HepG2 (cell line): ENCODE measurements at regions not wholly inside any gene's neighbourhood (a gene's known extent, or its start where the extent isn't known, plus 50 kb on each side); places are given as distances from the start of the nearest gene placed in this dataset.

Experiments used
- ATAC-seq: fragments of 200-7000 bp; cut with Tn5 transposase; 3 replicates; pipeline ENCODE4 v1.9.1; 2020; ENCODE audit warnings: mild to moderate bottlenecking, moderate library complexity
- BruUV-seq: library from RNA; stranded (reverse); fragments of 400-500 nt; replicated peaks from 2 replicates; lab custom pipeline; 2021; lab: Mats Ljungman, UMichigan
- CTCF ChIA-PET: fragments of 300-600 bp; formaldehyde crosslinking; extraction: SDS; loops from one replicate; lab custom pipeline; 2021; ENCODE audit warnings: low total read pairs, inconsistent platforms, low intra/inter-chr PET ratio; lab: Yijun Ruan, JAX
- POLR2A ChIA-PET: fragments of 350-600 bp; sonication (Branson Sonifier 250); formaldehyde crosslinking; loops from one replicate; lab custom pipeline; 2020; ENCODE audit warnings: antibody characterized with exemption, inconsistent platforms; lab: Yijun Ruan, JAX
- DNase-seq: peaks from one replicate; pipeline ENCODE4 v3.0.0-alpha.2; 2015; ENCODE audit warnings: low spot score
- FAIRE-seq: peaks from 3 replicates; lab custom pipeline; 2011; peaks lifted over from hg19 to GRCh38; lab: Jason Lieb, UNC
- H2AFZ ChIP-seq: one replicate; pipeline ENCODE4 v1.6.1; 2011; ENCODE audit warnings: low read length, inconsistent platforms
- H3K27ac ChIP-seq: fragments of 300-600 bp; 3 replicates; pipeline ENCODE4 v1.8.0; 2011; ENCODE audit warnings: mixed run types, mild to moderate bottlenecking, mixed read lengths, low read length, inconsistent platforms; ENCODE audit not compliant: insufficient read depth; ENCODE audit errors: extremely low read length
- H3K27me3 ChIP-seq, 2 experiments: fragments of 200-600 bp in 1 of 2; 2 replicates in 1 of 2; 3 replicates in 1 of 2; pipeline versions ENCODE4 v1.6.0 to v1.8.0; 2011; ENCODE audit warnings: low read length in 2 of 2, mild to moderate bottlenecking in 2 of 2, moderate library complexity in 2 of 2, inconsistent platforms in 1 of 2; ENCODE audit not compliant: insufficient read depth in 2 of 2, control insufficient read depth in 1 of 2
- H3K36me3 ChIP-seq, 2 experiments: fragments of 200-600 bp in 1 of 2; replicated peaks in 1 of 2; 2 replicates in 1 of 2; 3 replicates in 1 of 2; pipeline versions ENCODE4 v1.5.1 to v1.8.0; 2011; ENCODE audit warnings: low read length in 2 of 2, inconsistent platforms in 1 of 2; ENCODE audit not compliant: insufficient read depth in 2 of 2, control insufficient read depth in 1 of 2
- H3K4me1 ChIP-seq: 2 replicates; pipeline ENCODE4 v1.5.1; 2012; ENCODE audit warnings: low read length, inconsistent platforms; ENCODE audit not compliant: insufficient read depth
- H3K4me2 ChIP-seq: 2 replicates; pipeline ENCODE4 v1.6.0; 2011; ENCODE audit warnings: low read depth, low read length, inconsistent platforms
- H3K4me3 ChIP-seq, 3 experiments: fragments of 200-600 bp in 1 of 3; sonication (generic), shearing (Covaris generic) in 1 of 3; replicated peaks in 1 of 3; 2 replicates each; pipeline ENCODE4 v1.5.1; 2011 to 2016; ENCODE audit warnings: low read length in 3 of 3, inconsistent platforms in 2 of 3, low read depth in 2 of 3, mild to moderate bottlenecking in 2 of 3, control low read depth in 1 of 3, mixed read lengths in 1 of 3; ENCODE audit not compliant: insufficient read depth in 1 of 3
- H3K79me2 ChIP-seq: one replicate; pipeline ENCODE4 v1.6.1; 2011; ENCODE audit warnings: low read length, inconsistent platforms; ENCODE audit not compliant: insufficient read depth
- H3K9ac ChIP-seq: 2 replicates; pipeline ENCODE4 v1.6.0; 2011; ENCODE audit warnings: mild to moderate bottlenecking, low read depth, low read length, inconsistent platforms; ENCODE audit not compliant: insufficient read depth
- H3K9me3 ChIP-seq: 2 replicates; pipeline ENCODE4 v1.5.1; 2012; ENCODE audit warnings: mild to moderate bottlenecking, low read length
- H4K20me1 ChIP-seq: 2 replicates; pipeline ENCODE4 v1.6.0; 2011; ENCODE audit warnings: inconsistent platforms, mild to moderate bottlenecking, low read length, moderate library complexity; ENCODE audit not compliant: insufficient read depth
- BCL3 ChIP-seq: sonication (generic); formaldehyde crosslinking; IDR thresholded peaks from 2 replicates; pipeline ENCODE4 v1.5.1; 2020; ENCODE audit warnings: mild to moderate bottlenecking, missing genetic modification reagents, moderate library complexity
- DDIT3 ChIP-seq: sonication (generic); formaldehyde crosslinking; IDR thresholded peaks from 2 replicates; pipeline ENCODE4 v1.4.0; 2020; ENCODE audit warnings: mild to moderate bottlenecking, missing genetic modification reagents
- GTF2F1 ChIP-seq: fragments of 150-350 bp; IDR thresholded peaks from 2 replicates; pipeline ENCODE4 v1.6.1; 2014; ENCODE audit warnings: low read length
- HOMEZ ChIP-seq: IDR thresholded peaks from 2 replicates; pipeline ENCODE4 v1.6.1; 2016; ENCODE audit warnings: low read depth
- KDM5B ChIP-seq: sonication (generic); formaldehyde crosslinking; IDR thresholded peaks from 2 replicates; pipeline ENCODE4 v1.4.0; 2020; ENCODE audit warnings: missing genetic modification reagents, mild to moderate bottlenecking, borderline replicate concordance
- NR2F6 ChIP-seq, 2 experiments: IDR thresholded peaks; 2 replicates each; pipeline ENCODE4 v1.6.1; 2016; ENCODE audit warnings: antibody characterized with exemption in 1 of 2, mild to moderate bottlenecking in 1 of 2
- SALL1 ChIP-seq: sonication (generic); formaldehyde crosslinking; IDR thresholded peaks from 2 replicates; pipeline ENCODE4 v1.8.0; 2022; ENCODE audit warnings: mild to moderate bottlenecking, missing genetic modification reagents
- U2AF2 ChIP-seq: fragments of 200-400 bp; formaldehyde crosslinking; IDR thresholded peaks from 2 replicates; pipeline ENCODE4 v1.6.1; 2017; ENCODE audit warnings: low read depth, mild to moderate bottlenecking, low read length
- ZBTB39 ChIP-seq: sonication (generic); formaldehyde crosslinking; IDR thresholded peaks from 2 replicates; pipeline ENCODE4 v1.5.0; 2020; ENCODE audit warnings: missing genetic modification reagents
- ZFP36 ChIP-seq: fragments of 150-350 bp; IDR thresholded peaks from 2 replicates; pipeline ENCODE4 v1.6.1; 2018; ENCODE audit warnings: borderline replicate concordance, low read length, low read depth; ENCODE audit not compliant: partially characterized antibody
- ZNF12 ChIP-seq: sonication (generic); formaldehyde crosslinking; IDR thresholded peaks from 2 replicates; pipeline ENCODE4 v1.5.0; 2020; ENCODE audit warnings: missing genetic modification reagents
- ZNF264 ChIP-seq: sonication (generic); formaldehyde crosslinking; IDR thresholded peaks from 2 replicates; pipeline ENCODE4 v1.4.0; 2020; ENCODE audit warnings: missing genetic modification reagents
- ZNF547 ChIP-seq: sonication (generic); formaldehyde crosslinking; IDR thresholded peaks from 2 replicates; pipeline ENCODE4 v1.5.1; 2020; ENCODE audit warnings: mild to moderate bottlenecking, missing genetic modification reagents
- ZNF644 ChIP-seq: IDR thresholded peaks from 2 replicates; pipeline ENCODE4 v1.6.1; 2016; ENCODE audit warnings: low read depth
- ZNF878 ChIP-seq: sonication (generic); formaldehyde crosslinking; IDR thresholded peaks from 2 replicates; pipeline ENCODE4 v1.8.1; 2023; ENCODE audit warnings: mild to moderate bottlenecking, missing genetic modification reagents, moderate library complexity
- ZSCAN21 ChIP-seq: sonication (generic); formaldehyde crosslinking; IDR thresholded peaks from 2 replicates; pipeline ENCODE4 v1.8.0; 2022; ENCODE audit warnings: mild to moderate bottlenecking, missing genetic modification reagents, moderate library complexity, borderline replicate concordance
- WGBS: methylation state at CpG from one replicate; pipeline ENCODE4 v1.1.6; 2017; ENCODE audit warnings: low lambda C conversion rate; 5-methylcytosine and 5-hydroxymethylcytosine counted together
- in situ Hi-C: cut with HindIII; loops from 2 replicates; pipeline ENCODE4 v1.10.0; 2017; ENCODE audit warnings: low pct_unique_long_range_greater_than_20kb; ENCODE audit not compliant: extremely low pct_ligation_motif_present
- intact Hi-C: fragments of 100-400 bp; cut with micrococcal nuclease; formaldehyde crosslinking; loops from one replicate; pipeline ENCODE4 v1.10.0; 2022; ENCODE audit not compliant: unreplicated experiment

- ChIA-PET POLR2A (no interaction called here), CTCF (no interaction called here)
- H2AFZ ChIP-seq: no peak overlapping the region
- BruUV-seq: no TSS peak
- H3K9me3 ChIP-seq: peaks cover 50% of the 10 kb centered on the region
- 10% methylated on average over 7 of the region's 7 CpGs for WGBS
- no peaks in the 10 kb centered on the region for H3K4me1 ChIP-seq
- no peaks in the 10 kb centered on the region for H3K36me3 ChIP-seq
- no peak for FAIRE-seq
- TF ChIP-seq ZNF644 (CRISPR knock-in tag): no peak
- TF ChIP-seq ZSCAN21 (CRISPR knock-in tag): no peak
- TF ChIP-seq U2AF2: no peak
- no peak for TF ChIP-seq SALL1 (CRISPR knock-in tag)
- TF ChIP-seq ZNF12 (CRISPR knock-in tag): no peak
- no peak for TF ChIP-seq KDM5B (CRISPR knock-in tag)
- intact Hi-C loops: no loop called here
- H3K79me2 ChIP-seq: no peaks in the 10 kb centered on the region
- in situ Hi-C loops: no loop called here
- H3K9ac ChIP-seq: no peak overlapping the region
- no peak overlapping the region for H3K27ac ChIP-seq
- no peak overlapping the region for H3K4me2 ChIP-seq
- H4K20me1 ChIP-seq: no peaks in the 10 kb centered on the region
- H3K27me3 ChIP-seq: no peaks in the 10 kb centered on the region
- no peak for ATAC-seq
- DNase-seq: no peak
- H3K4me3 ChIP-seq: no peak overlapping the region
These were observed 582.9 kb upstream of the CDH4 start for GRCh38 chr20:60669211-60669610.

GRCh38 chr20:60676011-60676410, 576.0 kb upstream of the CDH4 start:
- H3K27me3 ChIP-seq: no peaks in the 10 kb centered on the region
- H3K79me2 ChIP-seq: no peaks in the 10 kb centered on the region
- TF ChIP-seq ZFP36 (no peak), GTF2F1 (no peak), NR2F6 (IDR thresholded peaks at IDR 0.05) (no peak), NR2F6 (CRISPR knock-in tag; IDR thresholded peaks at IDR 0.05) (no peak), ZNF878 (CRISPR knock-in tag) (no peak), DDIT3 (CRISPR knock-in tag) (no peak), ZNF264 (no peak), ZBTB39 (CRISPR knock-in tag) (no peak), BCL3 (CRISPR knock-in tag) (no peak), HOMEZ (CRISPR knock-in tag) (no peak), ZNF547 (no peak)

More at GRCh38 chr20:60676011-60676410, 576.0 kb upstream of the CDH4 start:
- Histone ChIP-seq H3K4me3 (no peak overlapping the region), H2AFZ (no peak overlapping the region), H3K9me3 (peaks cover 23% of the 10 kb centered on the region), H4K20me1 (no peaks in the 10 kb centered on the region), H3K4me2 (no peak overlapping the region), H3K4me1 (no peaks in the 10 kb centered on the region), H3K9ac (no peak overlapping the region), H3K36me3 (no peaks in the 10 kb centered on the region), H3K27ac (no peak overlapping the region)
- CTCF ChIA-PET: no interaction called here
- ATAC-seq (no peak), DNase-seq (no peak), FAIRE-seq (no peak)
- intact Hi-C loops: no loop called here
- in situ Hi-C loops: no loop called here
- BruUV-seq: no TSS peak
- POLR2A ChIA-PET: no interaction called here
